GM19351 (cell line): ENCODE measurements at regions not wholly inside any gene's neighbourhood (a gene's known extent, or its start where the extent isn't known, plus 50 kb on each side); places are given as distances from the start of the nearest gene placed in this dataset.
A peak's percentile ranks its signal among the peaks of the same experiment; 100 is the strongest.
"Not testable (repeated sequence)": the region's sequence is repeated elsewhere in the genome, so short reads cannot be mapped to it uniquely, and the experiment has no call there.

Source experiments
- ATAC-seq: cut with Tn5 transposase; IDR thresholded peaks from one replicate; pipeline ENCODE4 v1.9.1; 2021; ENCODE audit warnings: mild to moderate bottlenecking, moderate library complexity; ENCODE audit not compliant: unreplicated experiment

- ATAC-seq = peak; percentile 85
Observed at GRCh38 chr2:75844651-75845050, 133.9 kb upstream of the GCFC2 start.

DNA sequence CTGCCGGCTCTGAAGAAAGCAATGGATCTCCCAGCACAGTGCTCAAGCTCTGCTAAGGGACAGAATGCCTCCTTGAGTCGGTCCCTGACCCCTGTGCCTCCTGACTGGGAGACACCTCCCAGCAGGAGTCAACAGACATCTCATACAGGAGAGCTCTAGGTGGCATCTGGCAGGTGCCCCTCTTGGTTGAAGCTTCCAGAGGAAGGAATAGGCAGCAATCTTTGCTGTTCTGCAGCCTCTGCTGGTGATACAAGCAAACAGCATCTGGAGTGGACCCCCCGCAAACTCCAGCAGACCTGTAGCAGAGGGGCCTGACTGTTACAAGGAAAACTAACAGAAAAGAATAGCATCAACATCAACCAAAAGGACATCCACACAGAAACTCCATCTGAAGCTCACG lies 123.9 kb upstream of the GCFC2 start:
- not testable (repeated sequence) for ATAC-seq

DNA sequence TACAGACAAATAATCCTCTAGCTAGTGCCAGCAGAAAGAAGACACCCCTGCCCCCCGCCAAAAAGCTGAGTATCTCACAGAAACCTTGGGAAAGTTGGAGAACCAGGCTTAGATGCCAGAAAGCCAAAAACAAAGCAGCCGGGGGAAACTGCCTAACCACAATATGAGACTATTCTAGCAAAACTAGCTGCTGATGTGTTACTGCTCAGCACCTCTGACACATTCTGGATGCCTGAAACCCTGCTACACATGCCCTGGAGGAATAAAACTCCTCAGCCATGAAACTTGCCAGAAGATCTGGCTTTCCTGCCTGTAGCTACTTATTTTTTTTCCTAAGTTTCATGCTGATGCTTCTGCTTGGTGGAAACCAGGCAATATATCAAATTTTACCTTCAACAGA lies 122.7 kb upstream of the GCFC2 start:
- no peak for ATAC-seq

DNA sequence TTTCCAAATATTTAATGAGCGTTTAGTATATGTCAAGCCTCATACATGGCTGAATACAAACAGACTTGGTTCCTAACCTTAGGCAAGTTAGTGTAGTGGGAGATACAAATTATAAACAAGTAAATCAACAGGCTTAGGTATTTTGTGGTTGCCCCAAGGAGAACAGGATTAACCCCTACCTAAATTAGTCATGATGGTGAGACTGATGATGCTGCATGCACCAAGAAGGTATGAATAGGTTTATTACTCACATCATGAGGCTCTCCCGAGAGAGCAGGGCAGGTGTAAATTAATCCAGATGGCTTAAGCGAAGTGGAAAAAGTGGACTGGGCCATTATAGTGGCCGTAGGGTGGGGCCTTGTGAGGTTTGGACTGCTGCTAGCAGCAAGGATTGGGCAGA lies 118.1 kb upstream of the GCFC2 start:
- no peak for ATAC-seq

DNA sequence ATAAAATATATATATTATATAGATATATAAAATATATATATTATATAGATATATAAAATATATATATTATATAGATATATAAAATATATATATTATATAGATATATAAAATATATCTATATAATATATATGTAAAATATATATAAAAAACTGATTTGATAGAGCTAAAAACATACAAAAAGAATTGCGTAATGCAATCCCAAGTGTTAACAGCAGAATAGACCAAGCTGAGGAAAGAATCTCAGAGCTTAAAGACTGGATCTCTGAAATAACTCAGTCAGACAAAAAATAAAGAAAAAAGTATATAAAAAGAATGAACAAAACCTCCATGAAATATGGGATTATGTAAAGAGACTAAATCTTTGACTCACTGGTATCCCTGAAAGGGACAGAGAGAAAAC lies 112.8 kb upstream of the GCFC2 start:
- ATAC-seq = not testable (repeated sequence)

- no peak for ATAC-seq
Observed at GRCh38 chr2:75822336-75822735, 111.6 kb upstream of the GCFC2 start.

GRCh38 chr2:75820693-75821092 lies 110.0 kb upstream of the GCFC2 start:
- ATAC-seq = peak; percentile 74

GRCh38 chr2:75810611-75811330 lies 100.1 kb upstream of the GCFC2 start:
- ATAC-seq = no peak

DNA sequence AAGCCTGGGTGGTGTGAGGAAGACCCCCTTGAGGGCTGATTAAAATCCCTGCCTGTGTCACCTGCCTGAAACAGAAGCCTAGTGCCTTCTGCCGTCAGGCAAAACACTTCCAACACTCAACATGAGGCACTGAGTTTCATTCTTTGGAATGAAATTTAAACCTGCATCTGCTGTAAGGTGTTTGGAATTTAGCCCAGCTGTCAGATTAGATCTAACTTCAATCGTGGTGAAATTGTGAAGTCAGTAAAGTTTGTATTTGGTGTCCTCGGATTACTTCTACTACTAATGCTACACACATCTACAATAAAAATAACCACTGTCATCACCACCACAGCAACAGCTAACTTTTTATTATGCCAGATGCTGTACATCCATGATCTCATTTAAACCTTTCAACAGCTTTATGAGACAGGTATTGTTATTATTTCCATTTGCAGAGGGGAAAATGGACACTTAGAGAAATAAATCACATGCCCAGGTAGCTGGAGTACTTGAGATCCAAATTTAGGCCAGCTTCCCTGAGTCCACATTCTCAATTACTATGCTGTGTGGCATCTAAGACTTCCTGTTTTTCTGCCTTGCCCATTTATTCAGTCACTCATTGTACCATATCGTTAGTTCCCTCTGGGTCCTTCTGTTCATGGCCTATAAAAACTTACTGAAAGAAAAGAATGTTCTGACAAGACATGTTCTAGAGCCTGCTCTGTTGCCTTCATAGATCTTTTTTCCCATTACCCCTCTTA lies 98.2 kb upstream of the GCFC2 start:
- ATAC-seq = no peak

GRCh38 chr2:75807992-75808391 lies 97.3 kb upstream of the GCFC2 start:
- no peak for ATAC-seq

GRCh38 chr2:75801234-75801982 lies 90.7 kb upstream of the GCFC2 start:
- peak; percentile 40 for ATAC-seq

DNA sequence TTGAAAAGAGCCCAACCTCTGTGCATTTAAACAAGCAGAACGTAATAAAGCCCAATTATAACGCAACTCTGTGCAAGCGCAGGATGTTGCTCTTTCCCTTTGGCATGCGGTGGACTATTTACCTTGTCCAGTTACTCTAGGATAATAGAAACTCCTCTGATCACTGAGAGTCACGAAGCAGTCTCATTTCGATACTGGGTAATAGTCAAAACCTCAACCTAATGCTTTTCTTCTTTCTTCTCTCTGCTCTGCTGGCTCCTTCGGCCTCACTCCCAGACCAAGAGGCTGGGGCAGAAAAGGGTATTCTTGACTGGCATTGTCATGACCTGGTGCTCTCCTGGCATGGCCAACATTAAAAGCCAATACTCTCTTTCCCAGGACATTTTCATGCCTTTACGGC lies 89.7 kb upstream of the GCFC2 start:
- peak; percentile 80 for ATAC-seq

DNA sequence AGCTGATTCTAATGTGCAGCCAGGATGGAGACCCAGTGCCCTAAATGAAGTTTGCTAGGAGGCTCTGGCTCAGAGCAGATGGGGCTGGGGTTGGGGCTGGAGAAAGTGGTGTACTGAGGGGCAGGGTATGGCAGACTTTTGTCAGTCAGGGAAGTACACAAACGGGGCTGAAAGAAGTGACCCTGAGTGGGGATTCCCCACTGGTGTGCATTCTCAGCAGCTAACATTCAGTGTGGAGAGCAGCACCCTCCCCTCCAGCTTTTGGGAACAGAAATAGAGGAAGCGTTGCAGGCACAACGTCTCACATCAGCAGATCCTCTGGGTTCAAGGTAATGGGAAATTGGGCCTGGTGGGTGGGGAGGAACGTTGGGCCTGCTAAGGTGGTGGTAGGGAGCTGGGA lies 89.1 kb upstream of the GCFC2 start:
- peak; percentile 41 for ATAC-seq

GRCh38 chr2:75798569-75798968 lies 87.9 kb upstream of the GCFC2 start:
- no peak for ATAC-seq

DNA sequence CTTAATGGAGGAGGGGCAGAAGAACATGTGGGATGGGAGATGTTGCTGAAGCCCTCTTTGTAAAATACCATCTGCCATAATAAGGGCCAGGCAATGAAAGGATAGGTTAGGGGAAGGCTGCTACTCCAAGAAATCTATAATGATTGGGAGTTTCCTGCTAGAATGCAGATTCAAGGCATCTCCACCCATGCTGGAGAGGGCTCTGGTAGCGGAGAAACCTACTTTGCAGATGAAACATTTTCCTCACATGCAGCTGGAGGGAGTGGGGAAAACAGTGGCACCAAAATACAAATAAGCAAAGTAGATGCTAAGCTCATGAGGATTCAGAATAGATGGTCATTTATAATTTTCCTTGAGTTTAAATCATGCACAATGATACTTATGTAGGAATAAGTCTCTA lies 82.3 kb upstream of the GCFC2 start:
- no peak for ATAC-seq

DNA sequence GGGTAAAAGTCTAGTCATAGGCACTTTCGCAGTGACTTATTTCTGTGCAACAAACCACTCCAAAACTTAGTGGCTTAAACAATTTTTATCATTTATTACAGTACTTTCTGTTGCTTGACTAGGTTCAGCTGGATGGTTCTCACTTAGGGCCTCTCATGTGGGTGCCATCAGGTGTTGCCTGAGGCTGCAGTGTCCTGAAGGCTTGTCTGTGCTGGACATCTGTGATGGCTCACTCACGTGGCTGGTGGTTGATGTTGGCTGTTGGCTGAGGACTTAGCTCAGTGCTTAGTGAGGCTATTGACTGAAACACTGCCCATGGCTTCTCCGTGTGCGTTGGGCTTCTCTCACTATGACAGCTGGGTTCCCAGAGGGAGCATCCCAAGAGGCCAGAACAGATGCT lies 81.4 kb upstream of the GCFC2 start:
- no peak for ATAC-seq

GRCh38 chr2:75790814-75791467 lies 80.2 kb upstream of the GCFC2 start:
- peak; percentile 43 for ATAC-seq

GRCh38 chr2:75790121-75790813 lies 79.6 kb upstream of the GCFC2 start:
- ATAC-seq = no peak

- ATAC-seq = no peak
Observed at GRCh38 chr2:75788902-75789301, 78.2 kb upstream of the GCFC2 start.

GRCh38 chr2:75788154-75788553 lies 77.4 kb upstream of the GCFC2 start:
- no peak for ATAC-seq
